Keratinocyte (primary cell): ENCODE measurements at regions not wholly inside any gene's neighbourhood (a gene's known extent, or its start where the extent isn't known, plus 50 kb on each side); places are given as distances from the start of the nearest gene placed in this dataset.

Experiments used
- DNase-seq: peaks from one replicate; pipeline ENCODE4 v3.0.0-alpha.2; 2011; ENCODE audit warnings: low read depth, missing footprints, low spot score
- FAIRE-seq: peaks from 2 replicates; lab custom pipeline; 2011; peaks lifted over from hg19 to GRCh38; lab: Jason Lieb, UNC
- H2AFZ ChIP-seq: 2 replicates; pipeline ENCODE4 v1.6.0; 2012; ENCODE audit warnings: low read length, control low read depth, inconsistent platforms; ENCODE audit not compliant: control insufficient read depth
- H3K27ac ChIP-seq: 2 replicates; pipeline ENCODE4 v1.5.1; 2011; ENCODE audit warnings: low read length; ENCODE audit not compliant: control insufficient read depth, insufficient read depth
- H3K27me3 ChIP-seq: 3 replicates; pipeline ENCODE4 v1.6.0; 2011; ENCODE audit warnings: low read length; ENCODE audit not compliant: control insufficient read depth, insufficient read depth; ENCODE audit errors: extremely low read depth
- H3K36me3 ChIP-seq, 2 experiments: 2 replicates in 1 of 2; 3 replicates in 1 of 2; pipeline ENCODE4 v1.5.1; 2011; ENCODE audit warnings: low read length in 2 of 2, mild to moderate bottlenecking in 1 of 2; ENCODE audit not compliant: control insufficient read depth in 2 of 2, insufficient read depth in 2 of 2; ENCODE audit errors: extremely low read depth in 1 of 2
- H3K4me1 ChIP-seq: 3 replicates; pipeline ENCODE4 v1.5.1; 2011; ENCODE audit warnings: low read length; ENCODE audit not compliant: control insufficient read depth, insufficient read depth; ENCODE audit errors: extremely low read depth
- H3K4me2 ChIP-seq: 3 replicates; pipeline ENCODE4 v1.6.0; 2011; ENCODE audit warnings: low read depth, low read length; ENCODE audit not compliant: control insufficient read depth, insufficient read depth; ENCODE audit errors: extremely low read depth
- H3K4me3 ChIP-seq, 3 experiments: fragments of 200-600 bp in 1 of 3; sonication (generic) in 1 of 3; 2 replicates in 2 of 3; 3 replicates in 1 of 3; pipeline ENCODE4 v1.5.1; 2011 to 2016; ENCODE audit warnings: low read length in 3 of 3, mild to moderate bottlenecking in 3 of 3, control low read depth in 2 of 3, inconsistent platforms in 1 of 3, low read depth in 1 of 3, mixed read lengths in 1 of 3, mixed run types in 1 of 3, moderate library complexity in 1 of 3; ENCODE audit not compliant: control insufficient read depth in 2 of 3, insufficient read depth in 2 of 3; ENCODE audit errors: extremely low read depth in 1 of 3
- H3K79me2 ChIP-seq: 2 replicates; pipeline ENCODE4 v1.6.0; 2012; ENCODE audit warnings: low read length; ENCODE audit not compliant: control insufficient read depth, insufficient read depth
- H3K9ac ChIP-seq: 3 replicates; pipeline ENCODE4 v1.6.0; 2011; ENCODE audit warnings: low read length; ENCODE audit not compliant: control insufficient read depth, insufficient read depth; ENCODE audit errors: extremely low read depth
- H3K9me1 ChIP-seq: 3 replicates; pipeline ENCODE4 v1.6.0; 2011; ENCODE audit warnings: low read length; ENCODE audit not compliant: control insufficient read depth, insufficient read depth; ENCODE audit errors: extremely low read depth
- H3K9me3 ChIP-seq: 2 replicates; pipeline ENCODE4 v1.5.1; 2012; ENCODE audit warnings: low read depth, low read length; ENCODE audit not compliant: control insufficient read depth
- H4K20me1 ChIP-seq: 3 replicates; pipeline ENCODE4 v1.6.0; 2011; ENCODE audit warnings: low read length; ENCODE audit not compliant: control insufficient read depth, insufficient read depth; ENCODE audit errors: extremely low read depth
- CTCF ChIP-seq, 3 experiments: IDR thresholded peaks in 1 of 3; conservative IDR thresholded peaks in 1 of 3; optimal IDR thresholded peaks in 1 of 3; 2 replicates in 2 of 3; 3 replicates in 1 of 3; pipeline versions ENCODE3 to v1.5.1; 2011; ENCODE audit warnings: low read length in 3 of 3, mild to moderate bottlenecking in 3 of 3, moderate library complexity in 2 of 3, control low read depth in 1 of 3, inconsistent platforms in 1 of 3; ENCODE audit not compliant: insufficient read depth in 2 of 3; ENCODE audit errors: extremely low read depth in 1 of 3
- EZH2 ChIP-seq: IDR thresholded peaks from one replicate; pipeline ENCODE4 v1.6.1; 2012; ENCODE audit warnings: inconsistent platforms, mild to moderate bottlenecking, low read length, moderate library complexity
- dilution Hi-C: fragments of 300-500 bp; cut with MboI; formaldehyde crosslinking; loops from one replicate; pipeline ENCODE4 v1.7.0; 2020; ENCODE audit warnings: low sequenced_read_pairs; ENCODE audit not compliant: extremely low pct_ligation_motif_present

DNA sequence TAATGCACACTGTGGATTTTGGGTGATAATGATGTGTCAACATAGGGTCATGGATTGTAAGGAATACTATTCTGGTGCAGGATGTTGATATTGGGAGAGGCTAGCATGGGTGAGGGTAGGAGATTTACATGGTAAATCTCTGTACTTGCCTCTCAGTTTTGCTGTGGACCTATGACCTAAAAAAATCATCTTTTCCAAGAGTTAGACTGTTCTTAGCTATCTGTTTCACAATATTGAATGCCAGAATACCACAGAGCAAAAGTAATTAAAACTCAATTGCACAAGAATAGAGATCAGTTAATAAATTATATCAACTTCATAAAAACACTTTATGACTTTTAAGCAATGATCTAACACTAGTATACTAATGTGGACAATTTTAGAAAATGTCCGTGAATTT, 651.6 kb downstream of the HTR1A start:
- H3K4me3 ChIP-seq: no peak overlapping the region
- H3K4me2 ChIP-seq: no peak overlapping the region
- no peak overlapping the region for H3K27ac ChIP-seq
- H3K36me3 ChIP-seq: no peaks in the 10 kb centered on the region
- FAIRE-seq: no peak
- TF ChIP-seq EZH2 (no peak), CTCF (optimal IDR thresholded peaks at IDR 0.05 in 1 of 3, IDR thresholded peaks at IDR 0.05 in 1 of 3, conservative IDR thresholded peaks at IDR 0.05 in 1 of 3; ENCODE audit: extremely low read depth in 1 of 3, insufficient read depth in 2 of 3, low read length in 3 of 3) (no peak)
- H3K9me3 ChIP-seq: no peaks in the 10 kb centered on the region
- no peak overlapping the region for H2AFZ ChIP-seq
- no peaks in the 10 kb centered on the region for H3K4me1 ChIP-seq
- no peaks in the 10 kb centered on the region for H4K20me1 ChIP-seq
- H3K9ac ChIP-seq: no peak overlapping the region
- H3K79me2 ChIP-seq: no peaks in the 10 kb centered on the region
- no peak for DNase-seq
- H3K27me3 ChIP-seq: no peaks in the 10 kb centered on the region
- dilution Hi-C loops: no loop called here
- no peaks in the 10 kb centered on the region for H3K9me1 ChIP-seq

DNA sequence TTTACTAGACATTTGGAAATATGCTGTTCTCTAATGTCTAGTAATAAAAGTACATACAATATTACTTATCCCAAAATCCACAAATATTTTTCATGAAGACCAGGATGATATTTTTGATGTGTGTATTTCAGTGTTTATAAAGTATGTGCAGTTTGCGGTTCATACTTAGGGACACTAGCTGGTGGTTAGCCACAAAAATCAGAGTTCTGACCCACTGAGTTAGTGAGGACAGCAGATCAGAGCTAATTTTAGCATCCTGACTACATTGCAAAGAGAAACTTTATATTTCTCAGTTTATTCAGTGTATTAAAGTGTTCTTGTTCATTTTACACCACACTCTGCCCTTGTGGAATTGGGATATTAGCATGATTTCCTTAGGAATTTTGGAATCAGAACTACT, 655.3 kb downstream of the HTR1A start:
- no peak for DNase-seq
- no peak for FAIRE-seq
- dilution Hi-C loops: no loop called here
- H3K27me3 ChIP-seq: no peaks in the 10 kb centered on the region
- no peaks in the 10 kb centered on the region for H3K9me1 ChIP-seq
- no peak overlapping the region for H3K9ac ChIP-seq
- H3K9me3 ChIP-seq: no peaks in the 10 kb centered on the region
- H4K20me1 ChIP-seq: no peaks in the 10 kb centered on the region
- no peak for TF ChIP-seq CTCF (optimal IDR thresholded peaks at IDR 0.05 in 1 of 3, IDR thresholded peaks at IDR 0.05 in 1 of 3, conservative IDR thresholded peaks at IDR 0.05 in 1 of 3; ENCODE audit: extremely low read depth in 1 of 3, insufficient read depth in 2 of 3, low read length in 3 of 3)
- no peak for TF ChIP-seq EZH2
- H3K27ac ChIP-seq: no peak overlapping the region
- H3K4me2 ChIP-seq: no peak overlapping the region
- no peaks in the 10 kb centered on the region for H3K79me2 ChIP-seq
- no peaks in the 10 kb centered on the region for H3K36me3 ChIP-seq
- H3K4me3 ChIP-seq: no peak overlapping the region
- no peak overlapping the region for H2AFZ ChIP-seq
- H3K4me1 ChIP-seq: no peaks in the 10 kb centered on the region
